ENCODE measurements at regions not wholly inside any gene's neighbourhood (a gene's known extent, or its start where the extent isn't known, plus 50 kb on each side); places are given as distances from the start of the nearest gene placed in this dataset.

DNA sequence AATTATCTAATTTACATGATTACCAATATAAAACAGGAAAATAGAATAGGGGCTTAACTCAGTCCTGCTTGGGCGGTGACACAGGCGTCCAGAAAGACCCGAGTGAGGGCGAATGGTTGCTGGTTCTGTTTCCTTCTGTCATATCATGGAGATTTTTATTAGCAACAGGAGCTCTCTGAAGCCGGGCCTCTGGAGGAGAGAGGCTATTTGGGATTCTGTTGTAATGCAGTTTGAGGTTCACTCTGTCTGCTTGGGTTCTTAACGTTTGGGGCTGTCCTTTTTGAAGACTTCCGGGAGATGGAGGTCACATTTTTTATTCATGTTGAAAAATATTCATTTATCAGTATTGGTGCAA, 115.7 kb upstream of the ZNF536 start:
- no peak overlapping the region for H3K23ac ChIP-seq (ENCODE audit: insufficient read length)
- no peaks in the 10 kb centered on the region for H3K23me2 ChIP-seq (ENCODE audit: low read depth, low read length)
- H2BK12ac ChIP-seq (ENCODE audit: low read depth, low read length) = no peak overlapping the region
- no peak overlapping the region for H3K18ac ChIP-seq (ENCODE audit: extremely low read depth, low read length)
- H3K56ac ChIP-seq (replicated peaks; ENCODE audit: insufficient read length, low read depth, low read length) = no peak overlapping the region
- WGBS, 2 experiments (ENCODE audit: extremely low coverage in 1 of 2, insufficient coverage in 1 of 2, insufficient read length in 1 of 2, insufficient replicate concordance in 2 of 2, low coverage in 1 of 2, low lambda C conversion rate in 2 of 2, missing lambda C conversion rate in 1 of 2) = 61% methylated on average over 7 of the region's 7 CpGs; no CpG with 5 or more reads in 1 of the 2 experiments
- peaks cover 4 to 11% (median 4%) of the 10 kb centered on the region in 4 experiments; a peak in 6 of 7 replicates for H3K4me1 ChIP-seq (replicated peaks in 1 of 4; ENCODE audit: control insufficient read depth in 3 of 4, insufficient read depth in 4 of 4, low read length in 3 of 4)
- no peak overlapping the region for H3K4ac ChIP-seq (replicated peaks; ENCODE audit: insufficient read length, low read depth, low read length)
- H3K36me3 ChIP-seq (ENCODE audit: control insufficient read depth in 2 of 4, insufficient read depth in 4 of 4, low read length in 3 of 4) = no peaks in the 10 kb centered on the region
- no peak overlapping the region for H2AK5ac ChIP-seq (ENCODE audit: low read depth, low read length)
- no peak overlapping the region for H2AFZ ChIP-seq (ENCODE audit: low read length)
- no peaks in the 10 kb centered on the region for H3K9me3 ChIP-seq (ENCODE audit: insufficient read depth in 2 of 2, low read depth in 1 of 2, low read length in 1 of 2)
- no peaks in the 10 kb centered on the region for H4K20me1 ChIP-seq (replicated peaks in 1 of 2; ENCODE audit: control insufficient read depth in 1 of 2, insufficient read depth in 2 of 2, low read length in 2 of 2)
- no peak overlapping the region for H4K5ac ChIP-seq (ENCODE audit: insufficient read length, low read depth, low read length)
- 0 out of 4 replicates have a peak overlapping the region, but pooled peaks of 1 of the 2 experiments have one; percentile 37 for H3K4me2 ChIP-seq (ENCODE audit: insufficient read depth in 1 of 2, low read depth in 2 of 2, low read length in 2 of 2)
- H3K9ac ChIP-seq (replicated peaks in 1 of 4; ENCODE audit: extremely low read depth in 1 of 4, low read depth in 3 of 4, low read length in 3 of 4) = no peak overlapping the region
- CTCF ChIA-PET (ENCODE audit: partially characterized antibody) = interaction anchor here (1.1 to 1.7 kb wide), 3 partner anchors 10 to 1348 kb away, joined by 3 to 8 read pairs (median 3); no protein-coding TSS in a partner anchor
- no peaks in the 10 kb centered on the region for H3K27me3 ChIP-seq (replicated peaks in 1 of 4; ENCODE audit: control insufficient read depth in 3 of 4, extremely low read depth in 1 of 4, insufficient read depth in 3 of 4, low read length in 3 of 4)
- no peak for TF ChIP-seq CREB1 (IDR thresholded peaks at IDR 0.05)
- TF ChIP-seq KDM1A (IDR thresholded peaks at IDR 0.05; ENCODE audit: borderline replicate concordance, low read length) = no peak
- TF ChIP-seq ZNF274 (IDR thresholded peaks at IDR 0.05; ENCODE audit: borderline replicate concordance, extremely low read depth, low read length) = no peak
- no peak for TF ChIP-seq CBX5 (IDR thresholded peaks at IDR 0.05; ENCODE audit: low read depth, low read length)
- no peak for TF ChIP-seq TEAD4 (IDR thresholded peaks at IDR 0.05; ENCODE audit: low read depth, low read length)
- no peak for TF ChIP-seq EP300 (IDR thresholded peaks at IDR 0.05; ENCODE audit: borderline replicate concordance in 1 of 2, low read depth in 2 of 2, low read length in 2 of 2)
- no peak for TF ChIP-seq SIN3A (conservative IDR thresholded peaks at IDR 0.05 in 1 of 2, IDR thresholded peaks at IDR 0.05 in 1 of 2; ENCODE audit: low read depth in 1 of 2, low read length in 2 of 2)
- TF ChIP-seq TAF1 (IDR thresholded peaks at IDR 0.05; ENCODE audit: low read depth, low read length) = no peak
- no peak for TF ChIP-seq KDM4A (IDR thresholded peaks at IDR 0.05; ENCODE audit: low read depth, low read length, severe bottlenecking)
- TF ChIP-seq GTF2F1 (IDR thresholded peaks at IDR 0.05; ENCODE audit: borderline replicate concordance, low read depth, low read length) = no peak
- TF ChIP-seq TAF7 (optimal IDR thresholded peaks at IDR 0.05; ENCODE audit: borderline replicate concordance, low read depth, low read length) = no peak
- TF ChIP-seq CEBPB (IDR thresholded peaks at IDR 0.05; ENCODE audit: low read depth, low read length) = no peak
- no peak overlapping the region for H3K14ac ChIP-seq (ENCODE audit: insufficient read length)
- H3K4me3 ChIP-seq (ENCODE audit: extremely low read depth in 1 of 4, insufficient read depth in 2 of 4, low read depth in 3 of 4, low read length in 4 of 4) = no peak overlapping the region
- H4K91ac ChIP-seq (replicated peaks; ENCODE audit: insufficient read length, low read length) = no peak overlapping the region
- no peaks in the 10 kb centered on the region for H3K79me2 ChIP-seq (ENCODE audit: control insufficient read depth in 1 of 2, insufficient read depth in 2 of 2, low read length in 2 of 2)
- no peak for FAIRE-seq
- POLR2A ChIA-PET (ENCODE audit: partially characterized antibody) = no interaction called here
- no peak overlapping the region for H2BK120ac ChIP-seq (replicated peaks; ENCODE audit: low read depth, low read length)
- H2BK15ac ChIP-seq (ENCODE audit: low read length) = no peak overlapping the region
- H4K8ac ChIP-seq (ENCODE audit: extremely low read depth, insufficient read depth, low read length) = no peak overlapping the region
- no peak overlapping the region for H3K27ac ChIP-seq (ENCODE audit: low read depth, low read length)
- H2BK5ac ChIP-seq (ENCODE audit: low read depth, low read length) = no peak overlapping the region
- H3K79me1 ChIP-seq (ENCODE audit: low read depth, low read length) = no peaks in the 10 kb centered on the region
- H2BK20ac ChIP-seq (ENCODE audit: low read length) = no peak overlapping the region
- no peak for DNase-seq (ENCODE audit: low read depth in 1 of 2, low spot score in 2 of 2)

Data from H1 (cell line).